GM13977 (cell line): ENCODE measurements at regions not wholly inside any gene's neighbourhood (a gene's known extent, or its start where the extent isn't known, plus 50 kb on each side); places are given as distances from the start of the nearest gene placed in this dataset.

Experiments
- DNase-seq: peaks from one replicate; pipeline ENCODE4 v3.0.0; 2012; ENCODE audit warnings: low spot score
- CTCF ChIP-seq: IDR thresholded peaks from 2 replicates; pipeline ENCODE4 v1.5.1; 2012; ENCODE audit warnings: mild to moderate bottlenecking, control low read depth; ENCODE audit not compliant: insufficient read depth; ENCODE audit errors: extremely low read depth, missing control alignments
- in situ Hi-C: fragments of 300-500 bp; cut with MboI; formaldehyde crosslinking; loops from one replicate; pipeline ENCODE4 v1.12.0; 2022; ENCODE audit warnings: low sequenced_read_pairs, low pct_unique_long_range_greater_than_20kb, mixed read lengths, inconsistent platforms; ENCODE audit not compliant: unreplicated experiment

DNA sequence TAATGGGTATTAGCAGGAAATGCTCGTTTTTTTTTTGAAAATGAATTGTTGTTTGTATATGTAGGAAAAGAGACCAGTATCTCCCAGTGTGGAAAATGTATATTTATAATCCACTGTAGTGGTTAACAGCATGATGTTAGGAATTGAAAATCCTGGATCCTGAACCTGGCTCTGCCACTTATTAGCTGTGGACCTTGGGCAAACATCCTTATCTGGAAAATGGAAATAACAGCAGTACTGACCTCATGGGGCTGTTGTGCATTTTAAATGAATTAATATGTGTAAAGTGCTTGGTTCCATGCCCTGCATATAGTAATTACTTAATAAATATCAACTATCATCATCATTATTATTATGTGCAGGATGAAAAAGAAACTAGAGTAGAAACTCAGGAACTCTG, 251.3 kb downstream of the CDCA7 start:
- in situ Hi-C loops = no loop called here
- no peak for DNase-seq
- no peak for TF ChIP-seq CTCF

GRCh38 chr2:173606619-173607248, 252.1 kb downstream of the CDCA7 start:
- DNase-seq = no peak
- TF ChIP-seq CTCF = no peak
- in situ Hi-C loops = no loop called here

DNA sequence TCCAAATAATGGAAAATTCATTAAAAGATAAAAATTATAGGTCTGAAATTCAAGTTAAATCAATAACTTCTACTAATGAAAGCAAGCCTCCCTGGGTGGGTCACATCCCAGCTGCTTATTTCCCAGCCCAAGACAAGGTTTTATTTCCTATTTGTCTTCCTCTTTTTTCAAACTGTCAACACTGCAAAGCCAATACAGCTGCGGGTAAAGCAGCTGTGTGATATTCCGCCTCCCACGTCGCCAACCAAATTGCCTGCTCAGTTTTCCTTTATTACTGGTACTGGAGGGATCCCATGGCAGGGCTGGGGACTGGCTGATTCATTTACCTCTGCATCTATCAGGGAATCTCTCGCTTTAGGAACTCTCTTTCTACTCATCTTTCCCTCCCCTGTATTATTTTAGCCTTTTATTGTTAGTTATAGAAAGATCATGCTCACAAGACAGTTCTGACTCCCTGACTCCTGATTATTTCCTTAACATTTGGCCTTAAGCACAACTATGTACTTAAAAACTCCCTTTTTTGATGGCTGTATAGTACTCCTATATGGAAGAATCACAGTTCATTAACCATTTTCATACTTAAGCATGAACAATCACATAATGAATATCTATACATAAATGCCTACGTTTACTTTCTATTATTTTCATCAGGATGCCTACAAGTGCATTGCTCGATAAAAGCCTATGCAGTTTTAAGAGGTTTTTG, 253.1 kb downstream of the CDCA7 start:
- DNase-seq = no peak
- in situ Hi-C loops = no loop called here
- TF ChIP-seq CTCF = no peak

- TF ChIP-seq CTCF = no peak
- DNase-seq = no peak
- in situ Hi-C loops = no loop called here
Measured at GRCh38 chr2:173611121-173611520, 256.4 kb downstream of the CDCA7 start.

DNA sequence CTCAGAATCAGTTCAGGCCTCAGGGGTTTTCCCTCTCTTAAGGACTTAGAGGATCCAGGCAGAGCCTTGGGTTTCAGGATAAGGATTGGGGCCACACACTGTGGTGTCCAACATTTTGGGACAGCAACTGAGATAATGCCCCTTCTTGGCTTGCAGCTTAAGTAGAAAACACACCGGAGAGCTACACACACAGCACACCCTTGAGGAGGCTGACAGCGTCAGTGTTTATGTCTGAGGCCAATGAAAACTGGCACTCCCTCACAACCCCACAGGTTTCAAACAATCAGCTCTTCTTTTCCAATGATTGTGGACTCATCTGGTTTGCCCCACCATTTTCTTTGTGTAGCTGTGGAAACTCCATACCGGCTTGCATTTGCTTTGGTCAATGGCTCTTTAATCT, 257.7 kb downstream of the CDCA7 start:
- no peak for DNase-seq
- in situ Hi-C loops = no loop called here
- TF ChIP-seq CTCF = no peak

- no peak for DNase-seq
- in situ Hi-C loops = no loop called here
- no peak for TF ChIP-seq CTCF
Measured at GRCh38 chr2:173613386-173613785, 258.7 kb downstream of the CDCA7 start.
